Upper lobe of left lung (tissue), 6 donors: ENCODE measurements at regions not wholly inside any gene's neighbourhood (a gene's known extent, or its start where the extent isn't known, plus 50 kb on each side); places are given as distances from the start of the nearest gene placed in this dataset.

ENCODE experiments used
- ATAC-seq, 2 donors: fragments of 200-7000 bp; cut with Tn5 transposase; one replicate each; pipeline ENCODE4 v1.9.1; 2022; ENCODE audit warnings: mild to moderate bottlenecking in 2 of 2, moderate library complexity in 2 of 2; ENCODE audit not compliant: low FRiP score in 2 of 2
- DNase-seq, 2 donors: peaks; one replicate each; pipeline ENCODE4 v3.0.0-alpha.2; 2019 to 2020
- H3K27ac ChIP-seq, 4 donors: fragments of 200-600 bp; sonication (generic); one replicate each; pipeline ENCODE4 v1.5.1; 2016 to 2019
- H3K27me3 ChIP-seq, 4 donors: fragments of 200-600 bp; sonication (generic); one replicate each; pipeline ENCODE4 v1.5.1; 2017 to 2019
- H3K36me3 ChIP-seq, 4 donors: fragments of 200-600 bp; sonication (generic); one replicate each; pipeline ENCODE4 v1.5.1; 2016 to 2019
- H3K4me1 ChIP-seq, 4 donors: fragments of 200-600 bp; sonication (generic); one replicate each; pipeline ENCODE4 v1.5.1; 2018 to 2019
- H3K4me3 ChIP-seq, 4 donors: fragments of 200-600 bp; sonication (generic); one replicate each; pipeline ENCODE4 v1.5.1; 2017 to 2019; ENCODE audit warnings: mild to moderate bottlenecking in 2 of 4, moderate library complexity in 1 of 4
- H3K9me3 ChIP-seq, 4 donors: fragments of 200-600 bp; sonication (generic); one replicate each; pipeline ENCODE4 v1.5.1; 2018 to 2019
- EP300 ChIP-seq, 4 donors: sonication (generic); formaldehyde crosslinking; IDR thresholded peaks; one replicate each; pipeline ENCODE4 v1.5.1; 2017; ENCODE audit warnings: antibody characterized with exemption in 4 of 4, control low read depth in 2 of 4
- POLR2A ChIP-seq, 4 donors: fragments of 450-650 bp; IDR thresholded peaks; one replicate each; pipeline ENCODE4 v1.5.1; 2016 to 2017; ENCODE audit warnings: antibody characterized with exemption in 4 of 4, mild to moderate bottlenecking in 2 of 4
- POLR2AphosphoS5 ChIP-seq, 2 donors: sonication (generic); formaldehyde crosslinking; IDR thresholded peaks; one replicate each; pipeline ENCODE4 v1.5.1; 2017; ENCODE audit warnings: antibody characterized with exemption in 2 of 2
- WGBS, 2 donors: methylation state at CpG; one replicate each; pipeline ENCODE4 v1.1.5; 2017 to 2018; 5-methylcytosine and 5-hydroxymethylcytosine counted together
- TF ChIP-seq, protein P1 (sequence below), 6 experiments: fragments of 450-650 bp in 4 of 6; fragments of 200-600 bp in 2 of 6; sonication (generic) in 2 of 6; IDR thresholded peaks; one replicate each; pipeline ENCODE4 v1.5.1; 2016 to 2019; ENCODE audit warnings: antibody characterized with exemption in 6 of 6
- donor health status: DM: no; HTN: no; CAD: no; lungs with moderate emphysema.
- donor health status: DM: no; HTN: yes; CAD: no; lungs with severe emphysema.

DNA sequence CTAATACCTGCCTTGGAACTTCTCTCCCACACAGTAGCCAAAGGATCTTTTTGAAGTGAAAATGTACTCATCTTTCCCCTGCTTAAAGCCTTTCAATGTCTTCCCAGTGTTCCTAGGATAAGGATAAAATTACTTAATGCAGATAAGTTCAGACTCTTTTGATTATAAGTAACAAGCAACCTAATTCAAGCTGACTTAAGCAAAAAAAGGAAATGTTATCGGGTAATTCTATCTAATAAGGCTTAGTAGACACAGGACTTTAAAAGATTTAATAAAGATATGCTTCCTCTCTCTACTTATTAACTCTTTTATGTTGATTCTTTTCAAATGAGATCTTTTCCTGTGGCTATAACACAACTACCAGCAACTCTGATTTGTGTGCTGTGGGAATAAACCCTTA lies 284.2 kb downstream of the OXSM start:
- Histone ChIP-seq H3K27me3 (no peaks in the 10 kb centered on the region), H3K36me3 (no peaks in the 10 kb centered on the region), H3K27ac (no peak overlapping the region), H3K4me1 (no peaks in the 10 kb centered on the region), H3K9me3 (no peaks in the 10 kb centered on the region), H3K4me3 (no peak overlapping the region)
- no peak for ATAC-seq
- DNase-seq = no peak
- 83 to 98% methylated on average over 1 of the region's 1 CpG for WGBS, 2 donors
- TF ChIP-seq POLR2A (IDR thresholded peaks at IDR 0.05) (no peak), POLR2AphosphoS5 (IDR thresholded peaks at IDR 0.05) (no peak), EP300 (IDR thresholded peaks at IDR 0.05) (no peak)
- TF ChIP-seq, protein P1, sequence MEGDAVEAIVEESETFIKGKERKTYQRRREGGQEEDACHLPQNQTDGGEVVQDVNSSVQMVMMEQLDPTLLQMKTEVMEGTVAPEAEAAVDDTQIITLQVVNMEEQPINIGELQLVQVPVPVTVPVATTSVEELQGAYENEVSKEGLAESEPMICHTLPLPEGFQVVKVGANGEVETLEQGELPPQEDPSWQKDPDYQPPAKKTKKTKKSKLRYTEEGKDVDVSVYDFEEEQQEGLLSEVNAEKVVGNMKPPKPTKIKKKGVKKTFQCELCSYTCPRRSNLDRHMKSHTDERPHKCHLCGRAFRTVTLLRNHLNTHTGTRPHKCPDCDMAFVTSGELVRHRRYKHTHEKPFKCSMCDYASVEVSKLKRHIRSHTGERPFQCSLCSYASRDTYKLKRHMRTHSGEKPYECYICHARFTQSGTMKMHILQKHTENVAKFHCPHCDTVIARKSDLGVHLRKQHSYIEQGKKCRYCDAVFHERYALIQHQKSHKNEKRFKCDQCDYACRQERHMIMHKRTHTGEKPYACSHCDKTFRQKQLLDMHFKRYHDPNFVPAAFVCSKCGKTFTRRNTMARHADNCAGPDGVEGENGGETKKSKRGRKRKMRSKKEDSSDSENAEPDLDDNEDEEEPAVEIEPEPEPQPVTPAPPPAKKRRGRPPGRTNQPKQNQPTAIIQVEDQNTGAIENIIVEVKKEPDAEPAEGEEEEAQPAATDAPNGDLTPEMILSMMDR (IDR thresholded peaks at IDR 0.05) = no peak

DNA sequence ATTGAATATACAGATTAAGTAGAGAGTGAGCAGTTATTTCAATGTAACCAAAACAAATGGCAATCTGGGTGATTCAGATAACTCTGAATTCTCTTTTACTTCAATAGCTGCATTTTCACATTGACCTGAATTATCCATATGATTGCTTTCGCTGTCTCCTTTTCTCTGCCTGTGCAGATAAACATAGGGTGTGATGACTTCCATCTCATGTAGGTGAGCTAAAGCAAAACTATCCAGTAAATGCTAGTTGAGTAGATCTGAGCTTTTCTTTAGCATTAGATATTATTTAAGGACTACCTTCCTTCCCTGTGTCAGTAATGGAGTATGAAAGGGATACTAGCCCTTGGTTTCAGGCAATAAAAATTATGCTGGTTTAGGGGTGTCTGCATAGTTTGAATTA lies 288.6 kb downstream of the OXSM start:
- no peaks in the 10 kb centered on the region for H3K36me3 ChIP-seq
- H3K27me3 ChIP-seq = no peaks in the 10 kb centered on the region
- ATAC-seq = no peak
- H3K4me1 ChIP-seq = no peaks in the 10 kb centered on the region
- no peak for DNase-seq
- H3K27ac ChIP-seq = no peak overlapping the region
- TF ChIP-seq, protein P1 (IDR thresholded peaks at IDR 0.05) = no peak
- TF ChIP-seq POLR2AphosphoS5 (IDR thresholded peaks at IDR 0.05) (no peak), EP300 (IDR thresholded peaks at IDR 0.05) (no peak), POLR2A (IDR thresholded peaks at IDR 0.05) (no peak)
- no peaks in the 10 kb centered on the region for H3K9me3 ChIP-seq
- 86 to 89% methylated on average over 1 of the region's 1 CpG for WGBS, 2 donors
- H3K4me3 ChIP-seq = no peak overlapping the region

DNA sequence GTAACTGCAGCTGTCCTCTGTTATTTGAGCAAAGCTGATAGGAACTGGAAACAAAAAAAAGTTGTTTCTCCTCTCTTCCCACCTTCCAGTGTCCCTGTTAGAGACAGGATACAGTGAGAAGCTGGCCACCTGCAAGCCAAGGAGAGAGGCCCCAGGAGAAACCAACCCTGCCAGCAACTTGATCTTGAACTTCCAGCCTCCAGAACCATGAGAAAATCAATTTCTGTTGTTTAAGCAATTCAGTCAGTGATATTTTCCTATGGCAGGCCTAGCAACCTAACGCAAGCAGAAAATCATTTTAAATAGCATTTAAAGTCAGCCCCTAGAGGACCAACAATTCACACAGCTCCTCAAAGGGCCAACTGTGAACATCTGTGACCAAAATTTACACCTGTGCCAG lies 291.3 kb downstream of the OXSM start:
- Histone ChIP-seq H3K36me3 (no peaks in the 10 kb centered on the region), H3K9me3 (no peaks in the 10 kb centered on the region), H3K4me3 (no peak overlapping the region), H3K4me1 (no peaks in the 10 kb centered on the region), H3K27me3 (no peaks in the 10 kb centered on the region), H3K27ac (no peak overlapping the region)
- WGBS, 2 donors = 96 to 100% methylated on average over 1 of the region's 1 CpG
- no peak for TF ChIP-seq POLR2A (IDR thresholded peaks at IDR 0.05)
- TF ChIP-seq, protein P1 (IDR thresholded peaks at IDR 0.05) = no peak
- TF ChIP-seq EP300 (IDR thresholded peaks at IDR 0.05) = no peak
- TF ChIP-seq POLR2AphosphoS5 (IDR thresholded peaks at IDR 0.05) = no peak
- DNase-seq (no peak), ATAC-seq (no peak)

DNA sequence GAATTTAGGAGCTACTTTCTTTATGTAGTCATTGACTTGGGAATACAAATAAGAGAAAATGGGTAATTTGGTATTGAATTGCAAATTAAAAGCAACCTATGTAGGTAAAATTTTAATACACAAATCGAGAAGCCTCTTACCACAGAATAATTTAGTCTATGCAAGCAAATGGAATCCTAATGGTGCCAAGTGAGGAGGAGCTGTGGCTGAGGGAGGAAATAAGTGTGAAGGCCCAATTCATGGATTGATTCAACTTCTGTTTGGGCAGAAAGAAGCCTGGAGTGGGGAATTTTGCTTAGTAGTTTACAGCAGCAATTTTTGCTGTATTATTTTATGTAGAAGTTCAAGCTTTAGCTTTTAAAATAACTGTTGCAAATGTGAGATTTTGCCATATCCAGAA lies 291.9 kb downstream of the OXSM start:
- WGBS, 2 donors = 55 to 66% methylated on average over 1 of the region's 1 CpG
- ATAC-seq = no peak
- Histone ChIP-seq H3K4me1 (no peaks in the 10 kb centered on the region), H3K27ac (no peak overlapping the region), H3K4me3 (no peak overlapping the region), H3K36me3 (no peaks in the 10 kb centered on the region), H3K27me3 (no peaks in the 10 kb centered on the region), H3K9me3 (peaks cover 0 to 2% (median 0%) of the 10 kb centered on the region in 4 donors)
- TF ChIP-seq POLR2A (IDR thresholded peaks at IDR 0.05) = no peak
- TF ChIP-seq EP300 (IDR thresholded peaks at IDR 0.05) = no peak
- TF ChIP-seq, protein P1 (IDR thresholded peaks at IDR 0.05) = no peak
- no peak for TF ChIP-seq POLR2AphosphoS5 (IDR thresholded peaks at IDR 0.05)
- DNase-seq = no peak

DNA sequence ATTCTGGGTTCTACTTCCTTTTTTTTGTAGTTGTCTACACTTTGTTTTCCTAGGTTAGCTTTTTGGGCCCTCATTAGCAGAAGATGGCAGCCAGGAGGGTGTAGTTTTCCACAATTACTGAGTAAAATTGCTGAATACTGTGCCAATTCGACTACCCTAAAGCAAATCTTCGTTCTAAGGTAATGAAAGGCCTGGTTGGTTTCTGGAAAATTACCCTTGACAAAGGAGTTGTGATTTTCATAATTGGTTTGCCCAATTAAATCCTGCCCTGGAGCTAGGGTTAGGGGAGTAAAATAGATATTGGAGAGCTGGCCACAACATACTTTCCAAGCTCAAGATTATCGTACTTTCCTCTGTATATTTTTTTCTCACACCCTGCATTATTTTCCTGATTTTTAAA lies 293.0 kb downstream of the OXSM start:
- Histone ChIP-seq H3K27ac (no peak overlapping the region), H3K36me3 (no peaks in the 10 kb centered on the region), H3K9me3 (peaks cover 0 to 13% (median 9%) of the 10 kb centered on the region in 4 donors), H3K4me1 (no peaks in the 10 kb centered on the region), H3K4me3 (no peak overlapping the region), H3K27me3 (no peaks in the 10 kb centered on the region)
- ATAC-seq (no peak), DNase-seq (no peak)
- WGBS, 2 donors = 85 to 86% methylated on average over 3 of the region's 3 CpGs
- TF ChIP-seq, protein P1 (IDR thresholded peaks at IDR 0.05) = no peak
- TF ChIP-seq POLR2A (IDR thresholded peaks at IDR 0.05) = no peak
- no peak for TF ChIP-seq EP300 (IDR thresholded peaks at IDR 0.05)
- no peak for TF ChIP-seq POLR2AphosphoS5 (IDR thresholded peaks at IDR 0.05)
